GM19467 (cell line): ENCODE measurements at regions not wholly inside any gene's neighbourhood (a gene's known extent, or its start where the extent isn't known, plus 50 kb on each side); places are given as distances from the start of the nearest gene placed in this dataset.
"Not testable (repeated sequence)": the region's sequence is repeated elsewhere in the genome, so short reads cannot be mapped to it uniquely, and the experiment has no call there.

Experiments
- ATAC-seq: cut with Tn5 transposase; IDR thresholded peaks from one replicate; pipeline ENCODE4 v1.9.1; 2021; ENCODE audit warnings: mild to moderate bottlenecking, moderate library complexity; ENCODE audit not compliant: unreplicated experiment

GRCh38 chr9:20240498-20240897, 381.8 kb downstream of the MLLT3 start:
- ATAC-seq, result no peak

GRCh38 chr9:20238921-20239320, 383.4 kb downstream of the MLLT3 start:
- ATAC-seq, result no peak

- ATAC-seq, result no peak
These were observed 384.6 kb downstream of the MLLT3 start for GRCh38 chr9:20237686-20238085.

GRCh38 chr9:20236676-20237075, 385.6 kb downstream of the MLLT3 start:
- no peak for ATAC-seq

- not testable (repeated sequence) for ATAC-seq
These were observed 387.1 kb downstream of the MLLT3 start for GRCh38 chr9:20235206-20235605.

- no peak for ATAC-seq
These were observed 394.2 kb downstream of the MLLT3 start for GRCh38 chr9:20228096-20228495.

GRCh38 chr9:20227166-20227874, 395.0 kb downstream of the MLLT3 start:
- ATAC-seq, result no peak

GRCh38 chr9:20226345-20226744, 396.0 kb downstream of the MLLT3 start:
- no peak for ATAC-seq

GRCh38 chr9:20225826-20226225, 396.5 kb downstream of the MLLT3 start:
- ATAC-seq, result no peak

GRCh38 chr9:20224756-20225155, 397.5 kb downstream of the MLLT3 start:
- ATAC-seq, result no peak

- ATAC-seq, result no peak
These were observed 402.0 kb downstream of the MLLT3 start for GRCh38 chr9:20220286-20220685.

- ATAC-seq, result no peak
These were observed 402.9 kb downstream of the MLLT3 start for GRCh38 chr9:20219437-20219836.

- ATAC-seq, result no peak
These were observed 404.7 kb downstream of the MLLT3 start for GRCh38 chr9:20217596-20217995.

- no peak for ATAC-seq
These were observed 405.9 kb downstream of the MLLT3 start for GRCh38 chr9:20216438-20216837.

GRCh38 chr9:20215552-20215951, 406.7 kb downstream of the MLLT3 start:
- no peak for ATAC-seq

GRCh38 chr9:20212806-20213205, 409.5 kb downstream of the MLLT3 start:
- no peak for ATAC-seq

GRCh38 chr9:20209391-20210340, 412.6 kb downstream of the MLLT3 start:
- ATAC-seq, result no peak

GRCh38 chr9:20208961-20209371, 413.3 kb downstream of the MLLT3 start:
- no peak for ATAC-seq

GRCh38 chr9:20208226-20208625, 414.1 kb downstream of the MLLT3 start:
- ATAC-seq, result no peak

GRCh38 chr9:20207176-20207575, 415.1 kb downstream of the MLLT3 start:
- ATAC-seq, result no peak

GRCh38 chr9:20205821-20206220, 416.5 kb downstream of the MLLT3 start:
- ATAC-seq, result no peak

- no peak for ATAC-seq
These were observed 412.2 kb upstream of the SLC24A2 start for GRCh38 chr9:20200991-20201431.
